ENCODE measurements at regions not wholly inside any gene's neighbourhood (a gene's known extent, or its start where the extent isn't known, plus 50 kb on each side); places are given as distances from the start of the nearest gene placed in this dataset.

GRCh38 chr2:216932113-216932862, 72.4 kb upstream of the TNP1 start:
- TF ChIP-seq POLR2A (IDR thresholded peaks at IDR 0.05; ENCODE audit: low read depth, low read length), result no peak
- TF ChIP-seq POLR2AphosphoS5 (IDR thresholded peaks at IDR 0.05; ENCODE audit: low read depth, low read length), result no peak
- TF ChIP-seq POU2F2 (IDR thresholded peaks at IDR 0.05; ENCODE audit: low read depth, low read length), result no peak
